ENCODE measurements at regions not wholly inside any gene's neighbourhood (a gene's known extent, or its start where the extent isn't known, plus 50 kb on each side); places are given as distances from the start of the nearest gene placed in this dataset.

GRCh38 chr2:18325118-18325517, 235.3 kb downstream of the RDH14 start:
- TF ChIP-seq CTCF (conservative IDR thresholded peaks at IDR 0.05 in 1 of 2, IDR thresholded peaks at IDR 0.05 in 1 of 2; ENCODE audit: extremely low read depth in 1 of 2, insufficient read depth in 1 of 2, low read depth in 1 of 2, low read length in 2 of 2) (no peak), EZH2 (IDR thresholded peaks at IDR 0.05; ENCODE audit: borderline replicate concordance, low read length) (no peak)
